Loucy (cell line): ENCODE measurements at regions not wholly inside any gene's neighbourhood (a gene's known extent, or its start where the extent isn't known, plus 50 kb on each side); places are given as distances from the start of the nearest gene placed in this dataset.

Source experiments
- EZH2phosphoT487 ChIP-seq: fragments of 200-600 bp; IDR thresholded peaks from 2 replicates; pipeline ENCODE4 v1.6.1; 2018; ENCODE audit warnings: antibody characterized with exemption, mild to moderate bottlenecking, moderate library complexity, borderline replicate concordance
- TF ChIP-seq, protein P1 (sequence below): fragments of 200-600 bp; sonication (generic); conservative IDR thresholded peaks from 2 replicates; pipeline ENCODE4 v1.5.1; 2014; ENCODE audit warnings: mild to moderate bottlenecking, antibody characterized with exemption, low read length

- TF ChIP-seq, protein P1, sequence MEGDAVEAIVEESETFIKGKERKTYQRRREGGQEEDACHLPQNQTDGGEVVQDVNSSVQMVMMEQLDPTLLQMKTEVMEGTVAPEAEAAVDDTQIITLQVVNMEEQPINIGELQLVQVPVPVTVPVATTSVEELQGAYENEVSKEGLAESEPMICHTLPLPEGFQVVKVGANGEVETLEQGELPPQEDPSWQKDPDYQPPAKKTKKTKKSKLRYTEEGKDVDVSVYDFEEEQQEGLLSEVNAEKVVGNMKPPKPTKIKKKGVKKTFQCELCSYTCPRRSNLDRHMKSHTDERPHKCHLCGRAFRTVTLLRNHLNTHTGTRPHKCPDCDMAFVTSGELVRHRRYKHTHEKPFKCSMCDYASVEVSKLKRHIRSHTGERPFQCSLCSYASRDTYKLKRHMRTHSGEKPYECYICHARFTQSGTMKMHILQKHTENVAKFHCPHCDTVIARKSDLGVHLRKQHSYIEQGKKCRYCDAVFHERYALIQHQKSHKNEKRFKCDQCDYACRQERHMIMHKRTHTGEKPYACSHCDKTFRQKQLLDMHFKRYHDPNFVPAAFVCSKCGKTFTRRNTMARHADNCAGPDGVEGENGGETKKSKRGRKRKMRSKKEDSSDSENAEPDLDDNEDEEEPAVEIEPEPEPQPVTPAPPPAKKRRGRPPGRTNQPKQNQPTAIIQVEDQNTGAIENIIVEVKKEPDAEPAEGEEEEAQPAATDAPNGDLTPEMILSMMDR: no peak
- TF ChIP-seq EZH2phosphoT487: no peak
These were observed 427.8 kb downstream of the SLC6A15 start for GRCh38 chr12:84484798-84485197.
